G401.6 (cell line): ENCODE measurements at regions not wholly inside any gene's neighbourhood (a gene's known extent, or its start where the extent isn't known, plus 50 kb on each side); places are given as distances from the start of the nearest gene placed in this dataset.
"Not testable (repeated sequence)": the region's sequence is repeated elsewhere in the genome, so short reads cannot be mapped to it uniquely, and the experiment has no call there.

Experiments used
- FAIRE-seq: peaks from 2 replicates; lab custom pipeline; 2012; peaks lifted over from hg19 to GRCh38; lab: Jason Lieb, UNC

GRCh38 chrX:45472968-45473367 lies 272.3 kb upstream of the DIPK2B start:
- FAIRE-seq, result no peak

DNA sequence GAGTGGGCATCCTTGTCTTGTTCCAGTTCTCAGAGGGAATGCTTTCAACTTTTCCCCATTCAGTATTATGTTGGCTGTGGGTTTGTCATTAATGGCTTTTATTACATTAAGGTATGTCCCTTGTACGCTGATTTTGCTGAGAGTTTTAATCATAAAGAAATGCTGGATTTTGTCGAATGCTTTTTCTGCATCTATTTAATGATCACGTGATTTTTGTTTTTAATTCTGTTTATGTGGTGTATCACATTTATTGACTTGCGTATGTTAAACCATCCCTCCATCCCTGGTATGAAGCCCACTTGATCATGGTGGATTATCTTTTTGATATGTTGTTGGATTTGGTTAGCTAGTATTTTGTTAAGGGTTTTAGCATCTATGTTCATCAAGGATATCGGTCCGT lies 266.9 kb upstream of the DIPK2B start:
- FAIRE-seq, result not testable (repeated sequence)

GRCh38 chrX:45455732-45456131 lies 255.1 kb upstream of the DIPK2B start:
- FAIRE-seq, result not testable (repeated sequence)

GRCh38 chrX:45454290-45454689 lies 253.6 kb upstream of the DIPK2B start:
- no peak for FAIRE-seq

DNA sequence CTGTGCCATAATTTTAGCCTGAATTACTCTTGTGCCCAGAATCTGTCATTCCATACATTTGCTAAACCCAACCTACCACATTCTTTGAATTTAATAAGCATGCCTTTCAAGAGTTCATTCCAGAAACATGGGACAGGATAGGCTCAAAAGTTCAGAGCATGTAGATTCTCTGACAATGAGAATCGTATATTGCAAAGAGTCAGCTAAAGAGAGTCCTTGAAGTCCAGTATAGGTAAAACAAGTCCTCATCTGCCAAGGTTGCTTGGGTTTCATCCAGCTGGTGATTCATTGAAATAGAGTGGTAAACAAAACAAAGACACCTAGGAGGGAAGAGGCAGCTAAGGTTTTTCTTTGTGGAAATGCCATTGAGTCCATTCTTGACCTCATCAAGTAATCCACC lies 249.3 kb upstream of the DIPK2B start:
- no peak for FAIRE-seq

DNA sequence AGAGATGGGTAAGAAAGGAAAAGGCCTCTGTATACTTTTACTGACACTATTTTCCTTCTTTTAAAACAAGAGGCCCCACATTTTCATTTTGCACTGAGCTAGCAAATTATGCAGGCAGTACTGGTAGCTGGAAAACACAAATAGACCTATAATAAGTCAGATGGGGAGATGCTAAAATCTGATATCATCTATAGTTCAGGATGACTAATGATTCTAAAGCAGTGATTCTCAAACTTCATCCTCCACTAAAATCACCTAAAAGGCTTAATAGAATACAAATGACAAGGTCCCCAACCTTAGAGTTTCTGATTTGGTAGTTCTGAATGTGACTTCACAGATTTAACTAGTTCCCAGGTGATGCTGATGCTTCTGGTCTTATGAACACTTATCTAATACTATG lies 247.3 kb upstream of the DIPK2B start:
- FAIRE-seq, result no peak

GRCh38 chrX:45447331-45447730 lies 246.7 kb upstream of the DIPK2B start:
- FAIRE-seq, result no peak

GRCh38 chrX:45445745-45446412 lies 245.2 kb upstream of the DIPK2B start:
- FAIRE-seq, result no peak

DNA sequence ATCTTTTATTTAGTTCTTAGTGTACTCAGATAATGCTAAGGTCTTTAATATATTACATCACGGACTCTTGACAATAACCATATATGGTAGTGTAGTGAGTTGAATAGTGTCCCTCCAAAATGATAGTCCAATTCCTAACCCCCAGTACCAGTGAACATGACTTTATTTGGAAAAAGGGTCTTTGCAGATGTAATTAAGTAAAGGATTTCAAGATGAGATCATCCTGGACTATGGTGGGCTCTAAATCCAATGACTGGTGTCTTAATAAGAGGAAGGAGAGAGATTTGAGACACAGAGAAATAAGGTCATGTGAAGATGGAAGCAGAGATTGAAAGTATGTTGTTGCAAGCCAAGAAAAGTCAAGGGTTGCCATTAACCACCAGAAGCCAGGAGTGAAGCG lies 236.5 kb upstream of the DIPK2B start:
- no peak for FAIRE-seq

GRCh38 chrX:45435481-45435880 lies 234.8 kb upstream of the DIPK2B start:
- peak; percentile 11 for FAIRE-seq

- FAIRE-seq, result no peak
These were observed 233.6 kb upstream of the DIPK2B start for GRCh38 chrX:45434231-45434630.

DNA sequence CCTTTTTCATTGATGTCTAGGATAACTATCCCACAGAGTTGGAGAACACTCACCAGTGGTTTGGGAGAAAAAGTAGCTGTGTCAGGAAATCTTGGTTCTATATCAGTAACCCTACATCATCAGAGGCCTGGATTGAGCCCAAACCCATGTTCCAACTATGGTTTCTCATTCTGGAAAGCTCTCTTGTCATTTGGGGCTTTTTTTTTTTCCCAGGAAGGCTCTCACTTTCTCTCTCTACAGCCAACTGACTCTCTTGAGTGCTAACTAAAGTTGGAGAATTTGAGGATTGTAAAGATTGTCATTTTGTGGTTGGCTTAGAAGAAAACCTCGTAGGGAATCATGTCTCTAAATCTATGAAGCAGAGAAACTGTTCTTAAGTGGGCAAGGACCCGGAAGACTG lies 228.2 kb upstream of the DIPK2B start:
- no peak for FAIRE-seq

DNA sequence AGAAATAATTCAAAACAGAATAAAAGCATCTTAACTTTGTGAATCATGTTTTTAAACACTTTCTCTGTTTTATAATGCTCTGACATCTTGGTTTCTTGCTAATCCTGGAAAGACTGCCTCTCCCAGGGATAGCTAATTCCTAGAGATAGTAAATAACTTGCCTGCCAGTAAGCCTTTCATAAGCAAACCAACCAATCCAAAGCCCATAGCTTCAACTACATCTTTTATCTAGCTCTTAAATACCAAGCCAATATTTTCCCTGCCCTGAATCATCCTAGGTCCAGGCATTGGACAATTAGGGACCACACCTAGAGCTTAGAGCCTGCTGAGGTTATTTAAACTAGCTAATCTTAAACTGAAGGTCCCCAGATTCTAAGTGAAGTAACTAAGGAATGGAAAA lies 223.7 kb upstream of the DIPK2B start:
- no peak for FAIRE-seq

- no peak for FAIRE-seq
These were observed 221.7 kb upstream of the DIPK2B start for GRCh38 chrX:45422216-45422925.

- no peak for FAIRE-seq
These were observed 221.1 kb upstream of the DIPK2B start for GRCh38 chrX:45421806-45422205.

DNA sequence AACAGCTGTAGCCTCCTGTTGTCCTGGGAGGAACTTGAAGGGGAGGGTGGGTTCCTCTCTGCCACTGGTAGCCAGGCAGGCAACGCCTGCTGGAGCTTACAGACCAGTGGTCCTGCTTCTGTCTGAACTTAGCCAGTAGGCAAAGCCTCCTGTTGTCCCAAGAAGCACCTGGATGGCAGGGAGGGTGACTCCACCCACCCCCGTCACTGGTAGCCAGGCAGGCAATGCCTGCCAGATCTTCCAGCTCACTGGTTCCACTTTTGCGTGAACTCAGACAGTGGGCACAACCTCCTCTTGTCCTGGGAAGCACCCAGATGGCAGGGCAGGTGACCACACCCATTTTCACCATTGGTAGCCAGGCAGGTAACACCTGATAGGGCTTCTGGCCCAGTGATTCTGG lies 203.5 kb upstream of the DIPK2B start:
- no peak for FAIRE-seq

DNA sequence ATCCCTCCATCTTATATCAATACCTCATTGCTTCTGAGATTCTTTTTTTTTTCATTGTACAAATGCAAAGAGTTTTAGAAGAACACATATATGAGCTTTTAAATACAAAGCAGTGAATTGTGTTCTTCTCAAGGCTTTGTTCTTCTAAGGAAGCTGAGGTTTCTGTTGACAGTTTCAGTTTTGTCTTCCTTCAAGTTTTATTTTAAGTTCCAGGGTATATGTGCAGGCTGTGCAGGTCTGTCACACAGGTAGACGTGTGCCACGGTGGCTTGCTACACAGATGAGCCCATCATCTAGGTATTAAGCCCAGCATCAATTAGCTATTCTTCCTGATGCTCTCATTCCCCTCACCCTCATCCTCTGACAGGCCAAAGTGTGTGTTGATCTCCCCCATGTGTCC lies 201.2 kb upstream of the DIPK2B start:
- FAIRE-seq, result no peak

- not testable (repeated sequence) for FAIRE-seq
These were observed 200.5 kb upstream of the DIPK2B start for GRCh38 chrX:45400951-45401725.

DNA sequence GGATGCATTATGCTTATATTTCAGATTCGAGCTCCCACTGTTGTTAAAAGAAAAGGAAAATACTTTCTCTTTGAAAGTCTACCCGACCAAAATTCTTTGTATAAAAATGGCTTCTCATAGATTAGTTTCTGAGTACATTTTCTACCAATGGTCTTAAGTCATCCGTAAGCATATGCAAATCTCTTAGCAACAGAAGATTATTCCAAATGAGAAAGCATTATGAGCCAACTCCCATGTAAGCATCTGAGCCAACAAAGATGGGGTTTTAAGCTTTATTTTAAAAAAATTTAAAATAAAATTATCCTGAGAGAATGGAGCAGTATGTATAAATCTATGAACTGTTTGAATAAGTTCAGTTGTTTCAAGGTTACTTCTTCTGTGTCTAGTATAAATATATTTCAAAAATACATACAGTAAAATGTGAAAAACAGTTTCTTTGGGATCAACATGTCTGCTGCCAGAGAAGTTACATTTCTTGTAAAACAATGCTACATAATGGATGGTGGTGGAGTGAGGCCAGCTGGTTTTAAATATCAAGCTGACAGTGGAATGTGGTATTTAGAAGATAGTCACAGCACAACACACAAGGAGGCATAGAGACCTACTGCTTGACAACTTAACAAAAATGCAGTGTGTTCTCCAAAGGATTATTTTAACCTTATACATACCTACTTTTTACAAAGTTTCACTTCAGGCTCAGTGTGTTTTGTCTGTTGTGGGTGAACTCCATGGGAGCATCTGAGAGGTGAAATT lies 199.5 kb upstream of the DIPK2B start:
- no peak for FAIRE-seq

- no peak for FAIRE-seq
These were observed 185.1 kb upstream of the DIPK2B start for GRCh38 chrX:45385757-45386156.

- no peak for FAIRE-seq
These were observed 181.2 kb upstream of the DIPK2B start for GRCh38 chrX:45381841-45382240.

GRCh38 chrX:45381366-45381765 lies 180.7 kb upstream of the DIPK2B start:
- FAIRE-seq, result no peak

DNA sequence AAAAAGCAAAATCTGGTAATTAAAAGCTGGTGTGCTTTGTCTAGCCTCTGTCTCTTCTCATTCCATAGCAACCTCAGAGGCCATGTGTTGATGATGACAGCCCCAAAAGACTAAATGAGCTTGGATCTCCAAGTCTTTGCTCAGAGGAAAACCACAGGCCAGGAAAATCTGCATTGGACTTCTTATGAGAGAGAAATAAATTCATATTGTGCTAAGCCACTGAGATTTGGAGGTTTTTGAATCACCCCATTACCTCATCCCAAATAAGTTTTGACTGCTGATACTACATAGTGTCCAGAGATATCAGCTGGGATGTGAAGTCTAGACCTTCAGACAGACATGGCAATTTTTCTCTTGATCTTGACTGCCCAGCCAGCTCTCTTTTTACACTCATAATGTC lies 178.6 kb upstream of the DIPK2B start:
- FAIRE-seq, result no peak
